WI38 (cell line): ENCODE measurements at regions not wholly inside any gene's neighbourhood (a gene's known extent, or its start where the extent isn't known, plus 50 kb on each side); places are given as distances from the start of the nearest gene placed in this dataset.

ENCODE experiments used
- H3K4me3 ChIP-seq: 2 replicates; pipeline ENCODE4 v1.5.1; 2011; ENCODE audit warnings: low read depth, mild to moderate bottlenecking, control low read depth, low read length
- TF ChIP-seq, protein P1 (sequence below): IDR thresholded peaks from 2 replicates; pipeline ENCODE4 v1.5.1; 2012; ENCODE audit warnings: low read depth, mild to moderate bottlenecking, control low read depth, low read length

DNA sequence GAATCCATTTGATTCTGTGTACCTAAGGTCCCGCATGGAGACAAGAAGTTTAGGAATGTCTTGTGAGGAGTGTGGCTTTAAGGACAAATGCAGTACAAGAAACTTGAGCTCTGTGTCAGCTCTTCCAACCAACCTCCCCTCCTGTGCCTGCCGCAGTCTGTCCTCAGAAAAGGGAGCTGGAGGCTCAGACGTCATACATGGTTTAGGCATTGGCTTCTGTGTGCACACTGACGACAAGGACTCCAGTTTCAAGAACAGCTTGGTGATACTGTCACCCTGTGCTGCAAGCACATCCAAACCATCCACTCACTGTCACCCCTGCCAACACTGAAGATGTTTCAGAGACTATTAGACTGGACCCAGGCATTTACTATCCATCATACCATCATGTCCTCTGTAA lies 470.4 kb downstream of the IRS1 start:
- no peak overlapping the region for H3K4me3 ChIP-seq

DNA sequence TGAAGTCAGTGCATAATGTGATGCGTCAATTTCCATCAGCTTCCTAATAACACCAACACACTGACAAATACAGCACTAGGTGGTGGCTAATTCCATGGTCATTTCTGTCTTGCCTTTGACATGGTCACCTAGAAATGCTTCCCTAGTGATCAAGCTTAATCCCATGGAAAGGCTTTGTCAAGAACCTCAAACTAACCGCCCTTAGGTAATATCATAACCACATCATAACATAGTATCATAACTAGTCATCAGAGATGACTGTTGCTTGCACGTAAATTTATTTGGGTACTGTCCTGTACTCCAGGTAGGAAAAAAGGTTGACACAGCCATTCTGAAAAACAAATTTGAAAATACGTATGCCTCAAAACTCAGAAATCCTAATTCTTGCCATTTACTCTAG lies 471.8 kb downstream of the IRS1 start:
- TF ChIP-seq, protein P1, sequence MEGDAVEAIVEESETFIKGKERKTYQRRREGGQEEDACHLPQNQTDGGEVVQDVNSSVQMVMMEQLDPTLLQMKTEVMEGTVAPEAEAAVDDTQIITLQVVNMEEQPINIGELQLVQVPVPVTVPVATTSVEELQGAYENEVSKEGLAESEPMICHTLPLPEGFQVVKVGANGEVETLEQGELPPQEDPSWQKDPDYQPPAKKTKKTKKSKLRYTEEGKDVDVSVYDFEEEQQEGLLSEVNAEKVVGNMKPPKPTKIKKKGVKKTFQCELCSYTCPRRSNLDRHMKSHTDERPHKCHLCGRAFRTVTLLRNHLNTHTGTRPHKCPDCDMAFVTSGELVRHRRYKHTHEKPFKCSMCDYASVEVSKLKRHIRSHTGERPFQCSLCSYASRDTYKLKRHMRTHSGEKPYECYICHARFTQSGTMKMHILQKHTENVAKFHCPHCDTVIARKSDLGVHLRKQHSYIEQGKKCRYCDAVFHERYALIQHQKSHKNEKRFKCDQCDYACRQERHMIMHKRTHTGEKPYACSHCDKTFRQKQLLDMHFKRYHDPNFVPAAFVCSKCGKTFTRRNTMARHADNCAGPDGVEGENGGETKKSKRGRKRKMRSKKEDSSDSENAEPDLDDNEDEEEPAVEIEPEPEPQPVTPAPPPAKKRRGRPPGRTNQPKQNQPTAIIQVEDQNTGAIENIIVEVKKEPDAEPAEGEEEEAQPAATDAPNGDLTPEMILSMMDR: no peak

More for the DNA sequence above, 470.4 kb downstream of the IRS1 start:
- TF ChIP-seq, protein P1: no peak

DNA sequence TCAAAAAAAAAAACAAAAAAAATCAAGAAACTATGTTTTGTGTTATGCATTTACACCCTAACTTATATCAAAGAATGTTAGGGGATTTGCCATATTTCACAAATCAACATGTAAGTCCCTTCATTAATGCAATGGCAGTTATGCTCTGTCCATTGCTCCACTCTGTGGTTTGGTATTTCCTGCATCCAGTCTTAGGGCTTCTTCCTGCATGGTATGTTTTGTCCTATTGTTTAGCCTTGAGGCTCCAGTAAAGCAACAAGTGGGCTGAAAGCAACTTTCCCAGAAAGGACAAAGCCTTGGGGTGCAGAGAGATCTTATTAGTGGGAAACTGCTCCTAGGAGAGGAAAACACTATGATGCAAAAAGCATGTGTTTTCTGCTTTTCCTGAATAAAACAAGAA lies 474.1 kb downstream of the IRS1 start:
- TF ChIP-seq, protein P1: no peak

More for the DNA sequence above, 471.8 kb downstream of the IRS1 start:
- H3K4me3 ChIP-seq: no peak overlapping the region

DNA sequence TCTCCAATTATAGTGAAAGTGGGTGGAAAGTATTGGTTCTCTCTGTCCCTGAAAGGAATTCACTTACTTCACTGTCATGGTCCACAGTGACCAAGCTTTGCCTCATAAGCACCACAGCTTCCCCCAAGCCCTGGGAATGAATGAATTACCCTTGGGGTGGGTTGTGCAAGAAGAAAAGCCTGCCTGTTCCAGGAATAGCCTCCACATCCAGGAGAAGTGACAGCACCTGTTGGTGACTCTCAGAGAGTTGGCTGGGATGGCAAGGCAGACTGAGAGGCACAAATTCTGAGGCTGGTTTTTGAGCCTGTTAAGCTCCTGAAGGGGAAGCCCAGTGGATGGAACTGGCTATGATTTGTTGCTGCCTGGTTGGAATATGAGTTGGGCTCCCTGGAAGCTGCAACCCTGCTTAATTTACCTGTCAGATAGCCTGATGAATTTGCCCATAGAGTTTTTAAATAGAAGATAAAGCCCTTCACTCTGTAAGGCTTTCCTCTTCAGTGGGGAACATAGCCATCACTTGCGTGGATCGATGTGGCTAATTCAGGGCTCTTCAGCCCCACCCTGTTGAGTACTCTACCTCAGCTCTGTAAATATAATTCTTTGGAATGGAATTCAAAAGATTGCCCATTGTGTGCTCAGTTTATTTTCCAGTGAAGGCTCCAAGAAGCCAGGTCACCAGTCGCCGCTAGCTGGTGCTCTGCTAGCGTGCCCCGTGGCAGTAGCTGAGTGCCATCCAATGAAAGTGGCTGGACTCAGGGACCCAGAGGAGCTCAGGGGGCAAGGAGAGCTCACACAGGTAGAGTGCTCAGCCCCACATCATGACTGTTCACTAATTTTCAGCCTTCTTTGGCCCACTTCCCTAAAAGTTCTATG lies 479.3 kb downstream of the IRS1 start:
- TF ChIP-seq, protein P1: no peak
- H3K4me3 ChIP-seq: no peak overlapping the region

More for the DNA sequence above, 474.1 kb downstream of the IRS1 start:
- no peak overlapping the region for H3K4me3 ChIP-seq

DNA sequence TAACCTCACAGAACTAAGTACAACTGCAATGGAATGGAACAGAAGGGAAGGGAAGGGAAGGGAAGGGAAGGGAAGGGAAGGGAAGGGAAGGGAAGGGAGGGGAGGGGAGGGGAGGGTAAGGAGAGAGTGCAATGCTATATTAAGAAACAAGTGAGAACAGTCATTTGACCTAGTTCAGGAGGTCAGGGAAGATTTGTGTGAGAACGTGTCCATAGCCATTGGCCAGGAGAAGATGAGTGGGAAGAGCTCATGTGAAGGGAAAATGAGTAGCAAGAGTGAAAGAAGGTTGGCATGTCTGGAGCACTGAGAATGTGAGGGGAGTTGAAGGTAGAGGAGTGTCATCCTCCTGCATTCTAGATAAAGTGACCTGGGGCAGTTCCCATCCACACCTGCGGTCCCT lies 481.6 kb downstream of the IRS1 start:
- TF ChIP-seq, protein P1: no peak

DNA sequence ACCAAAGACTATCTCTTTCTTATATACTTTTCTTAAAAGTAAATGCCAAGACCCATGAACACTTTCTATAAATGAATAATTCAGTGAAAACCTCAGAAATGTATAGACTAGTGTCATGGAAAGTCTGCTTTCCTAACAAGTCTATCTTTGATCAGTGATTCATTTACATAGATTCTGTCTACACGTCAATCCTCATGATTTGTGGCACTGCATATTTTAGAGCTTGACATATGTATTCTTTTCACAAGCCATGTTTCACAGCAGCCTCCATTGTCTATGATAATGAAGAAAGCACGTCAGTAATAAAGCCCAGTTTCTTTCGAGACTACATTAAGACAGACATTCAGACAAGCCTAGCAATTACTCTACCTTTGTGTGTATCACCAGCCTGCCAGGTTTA lies 486.6 kb downstream of the IRS1 start:
- TF ChIP-seq, protein P1: no peak

More for the DNA sequence above, 481.6 kb downstream of the IRS1 start:
- H3K4me3 ChIP-seq: no peak overlapping the region

DNA sequence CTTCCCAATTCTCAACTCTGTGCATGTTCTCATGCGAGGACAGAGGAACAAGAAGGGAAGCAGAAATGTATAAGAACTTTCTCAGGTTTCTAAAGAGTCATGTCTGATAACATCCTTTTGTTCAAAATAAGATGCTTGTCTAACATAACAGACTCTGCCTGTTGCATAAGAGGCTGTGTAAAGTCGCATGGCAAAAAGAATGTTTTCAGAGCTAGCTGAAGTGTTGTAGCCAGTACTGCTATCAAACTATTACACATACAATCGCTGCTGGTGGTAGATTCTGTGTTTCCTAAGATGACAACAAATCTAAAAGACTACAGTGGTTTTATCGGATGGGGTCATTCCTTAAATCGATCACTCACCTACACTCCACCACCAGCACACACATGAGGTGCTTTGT lies 487.5 kb downstream of the IRS1 start:
- TF ChIP-seq, protein P1: no peak
- H3K4me3 ChIP-seq: no peak overlapping the region

More for the DNA sequence above, 486.6 kb downstream of the IRS1 start:
- no peak overlapping the region for H3K4me3 ChIP-seq
